HG03565 (cell line): ENCODE measurements at regions not wholly inside any gene's neighbourhood (a gene's known extent, or its start where the extent isn't known, plus 50 kb on each side); places are given as distances from the start of the nearest gene placed in this dataset.

ENCODE experiments used
- ATAC-seq: cut with Tn5 transposase; IDR thresholded peaks from one replicate; pipeline ENCODE4 v1.9.1; 2021; ENCODE audit warnings: mild to moderate bottlenecking, moderate library complexity; ENCODE audit not compliant: unreplicated experiment

GRCh38 chr20:22908944-22909343, 126.2 kb upstream of the SSTR4 start:
- no peak for ATAC-seq

- ATAC-seq, result no peak
Measured at GRCh38 chr20:22909436-22909835, 125.7 kb upstream of the SSTR4 start.

- no peak for ATAC-seq
Measured at GRCh38 chr20:22910287-22910852, 124.7 kb upstream of the SSTR4 start.

GRCh38 chr20:22914291-22914690, 120.8 kb upstream of the SSTR4 start:
- no peak for ATAC-seq

GRCh38 chr20:22915512-22915911, 119.6 kb upstream of the SSTR4 start:
- ATAC-seq, result no peak

- ATAC-seq, result no peak
Measured at GRCh38 chr20:22916021-22916842, 118.9 kb upstream of the SSTR4 start.

GRCh38 chr20:22918286-22918983, 116.7 kb upstream of the SSTR4 start:
- ATAC-seq, result no peak

GRCh38 chr20:22920898-22921297, 114.2 kb upstream of the SSTR4 start:
- ATAC-seq, result no peak

- ATAC-seq, result no peak
Measured at GRCh38 chr20:22921595-22922421, 113.3 kb upstream of the SSTR4 start.

- no peak for ATAC-seq
Measured at GRCh38 chr20:22922987-22923386, 112.1 kb upstream of the SSTR4 start.

- ATAC-seq, result no peak
Measured at GRCh38 chr20:22924046-22924737, 110.9 kb upstream of the SSTR4 start.

GRCh38 chr20:22924949-22925612, 110.0 kb upstream of the SSTR4 start:
- no peak for ATAC-seq

- no peak for ATAC-seq
Measured at GRCh38 chr20:22925613-22925983, 109.5 kb upstream of the SSTR4 start.

- no peak for ATAC-seq
Measured at GRCh38 chr20:22927537-22927936, 107.6 kb upstream of the SSTR4 start.

GRCh38 chr20:22928679-22929078, 106.4 kb upstream of the SSTR4 start:
- no peak for ATAC-seq

- ATAC-seq, result no peak
Measured at GRCh38 chr20:22929661-22930060, 105.5 kb upstream of the SSTR4 start.

GRCh38 chr20:22931653-22932608, 103.2 kb upstream of the SSTR4 start:
- ATAC-seq, result no peak

- no peak for ATAC-seq
Measured at GRCh38 chr20:22939181-22939580, 95.9 kb upstream of the SSTR4 start.

- no peak for ATAC-seq
Measured at GRCh38 chr20:22940350-22940749, 94.8 kb upstream of the SSTR4 start.
